GM12878 (cell line): ENCODE measurements at regions not wholly inside any gene's neighbourhood (a gene's known extent, or its start where the extent isn't known, plus 50 kb on each side); places are given as distances from the start of the nearest gene placed in this dataset.

Source experiments
- CEBPB ChIP-seq, 2 experiments: fragments of 150-350 bp in 1 of 2; IDR thresholded peaks; 2 replicates each; pipeline ENCODE4 v1.6.1; 2012 to 2014; ENCODE audit warnings: low read depth in 2 of 2, low read length in 2 of 2, borderline replicate concordance in 1 of 2, inconsistent platforms in 1 of 2
- POLR2A ChIP-seq: IDR thresholded peaks from 2 replicates; pipeline ENCODE4 v1.6.1; 2011; ENCODE audit warnings: low read depth, mild to moderate bottlenecking, low read length
- SMAD1 ChIP-seq: fragments of 450-650 bp; IDR thresholded peaks from 2 replicates; pipeline ENCODE4 v1.6.1; 2018; ENCODE audit warnings: mild to moderate bottlenecking, low read depth; ENCODE audit not compliant: partially characterized antibody
- SREBF2 ChIP-seq: IDR thresholded peaks from 2 replicates; pipeline ENCODE4 v1.6.1; 2012; ENCODE audit warnings: mild to moderate bottlenecking, low read length
- TCF12 ChIP-seq: IDR thresholded peaks from 2 replicates; pipeline ENCODE4 v1.6.1; 2011; ENCODE audit warnings: low read depth, mild to moderate bottlenecking, low read length
- USF1 ChIP-seq: IDR thresholded peaks from 2 replicates; pipeline ENCODE4 v1.6.1; 2011; ENCODE audit warnings: borderline replicate concordance, low read depth, mild to moderate bottlenecking, moderate library complexity, mixed read lengths, low read length; ENCODE audit not compliant: insufficient read depth; ENCODE audit errors: extremely low read length
- ZNF24 ChIP-seq: fragments of 450-650 bp; IDR thresholded peaks from 2 replicates; pipeline ENCODE4 v1.6.1; 2017; ENCODE audit warnings: antibody characterized with exemption, mild to moderate bottlenecking
- ZNF384 ChIP-seq: IDR thresholded peaks from 2 replicates; pipeline ENCODE4 v1.6.1; 2012; ENCODE audit warnings: low read depth, mild to moderate bottlenecking, low read length, improper control_type of control experiment, borderline replicate concordance
- TF ChIP-seq, protein P1 (sequence below), 3 experiments: IDR thresholded peaks in 2 of 3; conservative IDR thresholded peaks in 1 of 3; 2 replicates each; pipeline ENCODE4 v1.5.1; 2011; ENCODE audit warnings: low read depth in 3 of 3, low read length in 3 of 3, mild to moderate bottlenecking in 3 of 3, control low read depth in 2 of 3, moderate library complexity in 2 of 3, inconsistent platforms in 1 of 3, mixed read lengths in 1 of 3; ENCODE audit not compliant: control insufficient read depth in 2 of 3, insufficient read depth in 1 of 3; ENCODE audit errors: extremely low read depth in 1 of 3
- TF ChIP-seq, protein P2 (sequence below): IDR thresholded peaks from 2 replicates; pipeline ENCODE4 v1.6.1; 2011; ENCODE audit warnings: mild to moderate bottlenecking, low read depth, low read length, moderate library complexity; ENCODE audit not compliant: insufficient replicate concordance
- TF ChIP-seq, protein P3 (sequence below): IDR thresholded peaks from 2 replicates; pipeline ENCODE4 v1.6.1; 2012; ENCODE audit warnings: low read depth, low read length, improper control_type of control experiment
- TF ChIP-seq, protein P4 (sequence below): fragments of 450-650 bp; IDR thresholded peaks from 2 replicates; pipeline ENCODE4 v1.6.1; 2017; ENCODE audit warnings: low read depth, mild to moderate bottlenecking, moderate library complexity

DNA sequence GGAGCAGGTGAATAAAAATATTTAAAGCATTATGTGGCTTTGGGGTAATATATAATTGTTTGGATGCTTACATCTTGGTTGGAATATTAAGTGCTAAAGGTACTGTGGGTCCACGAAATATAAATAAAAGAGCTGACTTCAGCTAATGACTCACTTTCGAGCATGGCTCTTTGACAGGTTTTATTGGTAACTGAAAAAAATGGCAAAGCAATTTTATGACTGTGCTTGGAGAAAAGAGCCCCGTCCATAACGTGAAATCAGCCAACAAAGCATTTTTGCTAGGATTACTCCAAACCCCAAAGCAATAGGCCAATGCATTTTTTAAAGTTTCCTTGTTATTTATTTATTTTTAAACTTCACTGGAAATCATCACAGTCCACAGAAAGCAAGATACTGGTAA, 397.2 kb upstream of the CDH19 start:
- TF ChIP-seq ZNF24 (no peak), TCF12 (no peak), SMAD1 (no peak), USF1 (no peak), CEBPB (IDR thresholded peaks at IDR 0.05; ENCODE audit: borderline replicate concordance in 1 of 2, low read depth in 2 of 2, low read length in 2 of 2) (no peak), POLR2A (no peak), SREBF2 (no peak), ZNF384 (no peak)
- TF ChIP-seq, protein P1, sequence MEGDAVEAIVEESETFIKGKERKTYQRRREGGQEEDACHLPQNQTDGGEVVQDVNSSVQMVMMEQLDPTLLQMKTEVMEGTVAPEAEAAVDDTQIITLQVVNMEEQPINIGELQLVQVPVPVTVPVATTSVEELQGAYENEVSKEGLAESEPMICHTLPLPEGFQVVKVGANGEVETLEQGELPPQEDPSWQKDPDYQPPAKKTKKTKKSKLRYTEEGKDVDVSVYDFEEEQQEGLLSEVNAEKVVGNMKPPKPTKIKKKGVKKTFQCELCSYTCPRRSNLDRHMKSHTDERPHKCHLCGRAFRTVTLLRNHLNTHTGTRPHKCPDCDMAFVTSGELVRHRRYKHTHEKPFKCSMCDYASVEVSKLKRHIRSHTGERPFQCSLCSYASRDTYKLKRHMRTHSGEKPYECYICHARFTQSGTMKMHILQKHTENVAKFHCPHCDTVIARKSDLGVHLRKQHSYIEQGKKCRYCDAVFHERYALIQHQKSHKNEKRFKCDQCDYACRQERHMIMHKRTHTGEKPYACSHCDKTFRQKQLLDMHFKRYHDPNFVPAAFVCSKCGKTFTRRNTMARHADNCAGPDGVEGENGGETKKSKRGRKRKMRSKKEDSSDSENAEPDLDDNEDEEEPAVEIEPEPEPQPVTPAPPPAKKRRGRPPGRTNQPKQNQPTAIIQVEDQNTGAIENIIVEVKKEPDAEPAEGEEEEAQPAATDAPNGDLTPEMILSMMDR (IDR thresholded peaks at IDR 0.05 in 2 of 3, conservative IDR thresholded peaks at IDR 0.05 in 1 of 3; ENCODE audit: control insufficient read depth in 2 of 3, extremely low read depth in 1 of 3, insufficient read depth in 1 of 3, low read depth in 3 of 3, low read length in 3 of 3), result no peak
- TF ChIP-seq, protein P2, sequence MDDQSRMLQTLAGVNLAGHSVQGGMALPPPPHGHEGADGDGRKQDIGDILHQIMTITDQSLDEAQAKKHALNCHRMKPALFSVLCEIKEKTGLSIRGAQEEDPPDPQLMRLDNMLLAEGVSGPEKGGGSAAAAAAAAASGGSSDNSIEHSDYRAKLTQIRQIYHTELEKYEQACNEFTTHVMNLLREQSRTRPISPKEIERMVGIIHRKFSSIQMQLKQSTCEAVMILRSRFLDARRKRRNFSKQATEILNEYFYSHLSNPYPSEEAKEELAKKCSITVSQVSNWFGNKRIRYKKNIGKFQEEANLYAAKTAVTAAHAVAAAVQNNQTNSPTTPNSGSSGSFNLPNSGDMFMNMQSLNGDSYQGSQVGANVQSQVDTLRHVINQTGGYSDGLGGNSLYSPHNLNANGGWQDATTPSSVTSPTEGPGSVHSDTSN, result no peak
- TF ChIP-seq, protein P3, sequence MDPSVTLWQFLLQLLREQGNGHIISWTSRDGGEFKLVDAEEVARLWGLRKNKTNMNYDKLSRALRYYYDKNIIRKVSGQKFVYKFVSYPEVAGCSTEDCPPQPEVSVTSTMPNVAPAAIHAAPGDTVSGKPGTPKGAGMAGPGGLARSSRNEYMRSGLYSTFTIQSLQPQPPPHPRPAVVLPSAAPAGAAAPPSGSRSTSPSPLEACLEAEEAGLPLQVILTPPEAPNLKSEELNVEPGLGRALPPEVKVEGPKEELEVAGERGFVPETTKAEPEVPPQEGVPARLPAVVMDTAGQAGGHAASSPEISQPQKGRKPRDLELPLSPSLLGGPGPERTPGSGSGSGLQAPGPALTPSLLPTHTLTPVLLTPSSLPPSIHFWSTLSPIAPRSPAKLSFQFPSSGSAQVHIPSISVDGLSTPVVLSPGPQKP, result no peak
- TF ChIP-seq, protein P4, sequence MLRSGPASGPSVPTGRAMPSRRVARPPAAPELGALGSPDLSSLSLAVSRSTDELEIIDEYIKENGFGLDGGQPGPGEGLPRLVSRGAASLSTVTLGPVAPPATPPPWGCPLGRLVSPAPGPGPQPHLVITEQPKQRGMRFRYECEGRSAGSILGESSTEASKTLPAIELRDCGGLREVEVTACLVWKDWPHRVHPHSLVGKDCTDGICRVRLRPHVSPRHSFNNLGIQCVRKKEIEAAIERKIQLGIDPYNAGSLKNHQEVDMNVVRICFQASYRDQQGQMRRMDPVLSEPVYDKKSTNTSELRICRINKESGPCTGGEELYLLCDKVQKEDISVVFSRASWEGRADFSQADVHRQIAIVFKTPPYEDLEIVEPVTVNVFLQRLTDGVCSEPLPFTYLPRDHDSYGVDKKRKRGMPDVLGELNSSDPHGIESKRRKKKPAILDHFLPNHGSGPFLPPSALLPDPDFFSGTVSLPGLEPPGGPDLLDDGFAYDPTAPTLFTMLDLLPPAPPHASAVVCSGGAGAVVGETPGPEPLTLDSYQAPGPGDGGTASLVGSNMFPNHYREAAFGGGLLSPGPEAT, result no peak
